ENCODE measurements at regions not wholly inside any gene's neighbourhood (a gene's known extent, or its start where the extent isn't known, plus 50 kb on each side); places are given as distances from the start of the nearest gene placed in this dataset.
"Not testable (repeated sequence)": the region's sequence is repeated elsewhere in the genome, so short reads cannot be mapped to it uniquely, and the experiment has no call there.

- no peak for TF ChIP-seq CTCF (conservative IDR thresholded peaks at IDR 0.05)
- TF ChIP-seq ZFX (IDR thresholded peaks at IDR 0.05), result no peak
- no peak overlapping the region for H3K27ac ChIP-seq
These were observed 634.6 kb downstream of the ETNK1 start for GRCh38 chr12:23259558-23259957.

- TF ChIP-seq ZFX (IDR thresholded peaks at IDR 0.05) (no peak), CTCF (conservative IDR thresholded peaks at IDR 0.05) (no peak)
- no peak overlapping the region for H3K27ac ChIP-seq
These were observed 637.7 kb downstream of the ETNK1 start for GRCh38 chr12:23262670-23263069.

GRCh38 chr12:23277831-23278230 lies 652.9 kb downstream of the ETNK1 start:
- H3K27ac ChIP-seq, result no peak overlapping the region
- TF ChIP-seq CTCF (conservative IDR thresholded peaks at IDR 0.05) (no peak), ZFX (IDR thresholded peaks at IDR 0.05) (no peak)

- H3K27ac ChIP-seq, result no peak overlapping the region
- TF ChIP-seq ZFX (IDR thresholded peaks at IDR 0.05) (no peak), CTCF (conservative IDR thresholded peaks at IDR 0.05) (no peak)
These were observed 656.3 kb downstream of the ETNK1 start for GRCh38 chr12:23281295-23281694.

GRCh38 chr12:23282701-23283100 lies 657.7 kb downstream of the ETNK1 start:
- no peak for TF ChIP-seq ZFX (IDR thresholded peaks at IDR 0.05)
- TF ChIP-seq CTCF (conservative IDR thresholded peaks at IDR 0.05), result no peak
- no peak overlapping the region for H3K27ac ChIP-seq

GRCh38 chr12:23285764-23286530 lies 661.0 kb downstream of the ETNK1 start:
- not testable (repeated sequence) for H3K27ac ChIP-seq

- TF ChIP-seq CTCF (conservative IDR thresholded peaks at IDR 0.05) (no peak), ZFX (IDR thresholded peaks at IDR 0.05) (no peak)
- H3K27ac ChIP-seq, result no peak overlapping the region
These were observed 658.7 kb downstream of the SOX5 start for GRCh38 chr12:23290627-23291330.

All from C4-2B (cell line).